Body of pancreas (tissue), 4 donors: ENCODE measurements at regions not wholly inside any gene's neighbourhood (a gene's known extent, or its start where the extent isn't known, plus 50 kb on each side); places are given as distances from the start of the nearest gene placed in this dataset.

Source experiments
- POLR2A ChIP-seq, 3 donors: fragments of 450-650 bp; IDR thresholded peaks; one replicate each; pipeline ENCODE4 v1.6.1; 2016; ENCODE audit warnings: antibody characterized with exemption in 3 of 3, mild to moderate bottlenecking in 2 of 3
- TF ChIP-seq, protein P1 (sequence below), 7 experiments: fragments of 450-650 bp in 4 of 7; fragments of 200-600 bp in 3 of 7; sonication (generic) in 3 of 7; IDR thresholded peaks; one replicate each; pipeline ENCODE4 v1.5.1; 2016 to 2019; ENCODE audit warnings: antibody characterized with exemption in 7 of 7

DNA sequence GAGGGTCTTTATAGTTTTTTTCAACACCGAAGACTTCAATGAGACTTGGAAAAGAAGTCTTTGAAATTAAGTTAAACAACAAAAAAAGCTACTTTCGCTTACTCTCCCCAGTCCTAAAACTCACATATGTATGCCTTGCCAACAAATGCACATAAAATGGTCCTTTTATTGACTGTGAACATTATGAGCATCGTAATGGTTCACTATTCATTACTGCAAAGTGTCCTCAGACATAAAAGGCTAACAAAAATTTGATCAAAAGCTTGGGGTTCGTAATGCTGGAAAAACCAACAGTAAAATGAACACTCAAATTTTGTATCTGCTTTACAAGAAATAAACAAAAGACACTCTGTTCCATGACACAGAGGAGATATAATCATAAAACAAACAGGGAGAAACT, 285.3 kb upstream of the SLC8A1 start:
- no peak for TF ChIP-seq POLR2A (IDR thresholded peaks at IDR 0.05)
- TF ChIP-seq, protein P1, sequence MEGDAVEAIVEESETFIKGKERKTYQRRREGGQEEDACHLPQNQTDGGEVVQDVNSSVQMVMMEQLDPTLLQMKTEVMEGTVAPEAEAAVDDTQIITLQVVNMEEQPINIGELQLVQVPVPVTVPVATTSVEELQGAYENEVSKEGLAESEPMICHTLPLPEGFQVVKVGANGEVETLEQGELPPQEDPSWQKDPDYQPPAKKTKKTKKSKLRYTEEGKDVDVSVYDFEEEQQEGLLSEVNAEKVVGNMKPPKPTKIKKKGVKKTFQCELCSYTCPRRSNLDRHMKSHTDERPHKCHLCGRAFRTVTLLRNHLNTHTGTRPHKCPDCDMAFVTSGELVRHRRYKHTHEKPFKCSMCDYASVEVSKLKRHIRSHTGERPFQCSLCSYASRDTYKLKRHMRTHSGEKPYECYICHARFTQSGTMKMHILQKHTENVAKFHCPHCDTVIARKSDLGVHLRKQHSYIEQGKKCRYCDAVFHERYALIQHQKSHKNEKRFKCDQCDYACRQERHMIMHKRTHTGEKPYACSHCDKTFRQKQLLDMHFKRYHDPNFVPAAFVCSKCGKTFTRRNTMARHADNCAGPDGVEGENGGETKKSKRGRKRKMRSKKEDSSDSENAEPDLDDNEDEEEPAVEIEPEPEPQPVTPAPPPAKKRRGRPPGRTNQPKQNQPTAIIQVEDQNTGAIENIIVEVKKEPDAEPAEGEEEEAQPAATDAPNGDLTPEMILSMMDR (IDR thresholded peaks at IDR 0.05) = no peak
